AG04450 (cell line): ENCODE measurements at regions not wholly inside any gene's neighbourhood (a gene's known extent, or its start where the extent isn't known, plus 50 kb on each side); places are given as distances from the start of the nearest gene placed in this dataset.

Source experiments
- CTCF ChIA-PET: fragments of 300-600, 350-600 bp; formaldehyde crosslinking; extraction: SDS; loops from one replicate; lab custom pipeline; 2022; ENCODE audit warnings: antibody characterized with exemption, inconsistent platforms; lab: Charles Lee
- POLR2A ChIA-PET: fragments of 350-600 bp; formaldehyde crosslinking; extraction: SDS; loops from one replicate; lab custom pipeline; 2021; ENCODE audit warnings: antibody characterized with exemption, inconsistent platforms; lab: Yijun Ruan, JAX
- DNase-seq: peaks from one replicate; pipeline ENCODE4 v3.0.0-alpha.2; 2011; ENCODE audit warnings: low read depth, low spot score
- H3K27ac ChIP-seq: one replicate; pipeline ENCODE4 v1.5.1; 2012; ENCODE audit warnings: low read depth, low read length, control low read depth
- H3K27me3 ChIP-seq: one replicate; pipeline ENCODE4 v1.6.0; 2012; ENCODE audit warnings: low read length; ENCODE audit not compliant: control insufficient read depth, insufficient read depth
- H3K4me3 ChIP-seq: 2 replicates; pipeline ENCODE4 v1.5.1; 2011; ENCODE audit warnings: mild to moderate bottlenecking, low read depth, low read length, control low read depth
- H3K9me3 ChIP-seq: 2 replicates; pipeline ENCODE4 v1.5.1; 2012; ENCODE audit warnings: low read length; ENCODE audit not compliant: control insufficient read depth, insufficient read depth
- TF ChIP-seq, protein P1 (sequence below): IDR thresholded peaks from 2 replicates; pipeline ENCODE4 v1.5.1; 2011; ENCODE audit warnings: low read depth, low read length, control low read depth, inconsistent platforms

DNA sequence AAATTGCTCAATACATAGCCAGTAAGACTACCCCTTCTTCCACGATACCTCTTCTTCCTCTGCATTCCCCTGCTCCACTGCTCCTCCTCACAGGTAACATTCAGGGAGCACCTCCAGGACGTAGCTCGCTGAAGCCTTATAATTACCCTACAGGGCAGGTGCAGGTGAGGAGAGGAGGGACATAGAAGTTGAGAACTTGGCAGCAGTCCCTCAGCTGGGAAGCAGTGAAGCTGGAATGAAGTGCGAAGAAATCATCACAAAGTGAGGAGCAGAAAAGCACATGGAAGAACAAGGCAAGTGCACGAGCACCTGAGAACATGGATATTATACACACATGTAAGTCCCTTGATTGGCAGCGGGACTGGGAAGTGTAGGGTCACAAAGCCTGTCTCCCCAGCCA is 118.2 kb downstream of the HSD17B3 start:
- Histone ChIP-seq H3K4me3 (no peak overlapping the region), H3K27me3 (peaks cover 46% of the 10 kb centered on the region), H3K27ac (peak overlapping the region; percentile 21), H3K9me3 (peaks cover 3% of the 10 kb centered on the region; the same call in 1 of the 2 replicates)
- TF ChIP-seq, protein P1, sequence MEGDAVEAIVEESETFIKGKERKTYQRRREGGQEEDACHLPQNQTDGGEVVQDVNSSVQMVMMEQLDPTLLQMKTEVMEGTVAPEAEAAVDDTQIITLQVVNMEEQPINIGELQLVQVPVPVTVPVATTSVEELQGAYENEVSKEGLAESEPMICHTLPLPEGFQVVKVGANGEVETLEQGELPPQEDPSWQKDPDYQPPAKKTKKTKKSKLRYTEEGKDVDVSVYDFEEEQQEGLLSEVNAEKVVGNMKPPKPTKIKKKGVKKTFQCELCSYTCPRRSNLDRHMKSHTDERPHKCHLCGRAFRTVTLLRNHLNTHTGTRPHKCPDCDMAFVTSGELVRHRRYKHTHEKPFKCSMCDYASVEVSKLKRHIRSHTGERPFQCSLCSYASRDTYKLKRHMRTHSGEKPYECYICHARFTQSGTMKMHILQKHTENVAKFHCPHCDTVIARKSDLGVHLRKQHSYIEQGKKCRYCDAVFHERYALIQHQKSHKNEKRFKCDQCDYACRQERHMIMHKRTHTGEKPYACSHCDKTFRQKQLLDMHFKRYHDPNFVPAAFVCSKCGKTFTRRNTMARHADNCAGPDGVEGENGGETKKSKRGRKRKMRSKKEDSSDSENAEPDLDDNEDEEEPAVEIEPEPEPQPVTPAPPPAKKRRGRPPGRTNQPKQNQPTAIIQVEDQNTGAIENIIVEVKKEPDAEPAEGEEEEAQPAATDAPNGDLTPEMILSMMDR, result no peak
- CTCF ChIA-PET, result no interaction called here
- POLR2A ChIA-PET, result no interaction called here
- DNase-seq, result no peak

- Histone ChIP-seq H3K4me3 (no peak overlapping the region), H3K27me3 (peaks cover 46% of the 10 kb centered on the region), H3K27ac (no peak overlapping the region), H3K9me3 (no peaks in the 10 kb centered on the region; the same call in 1 of the 2 replicates)
- ChIA-PET POLR2A (no interaction called here), CTCF (no interaction called here)
- TF ChIP-seq, protein P1, result no peak
- DNase-seq, result no peak
Measured at GRCh38 chr9:96178153-96178552, 123.8 kb downstream of the HSD17B3 start.

GRCh38 chr9:96177719-96178028 is 124.3 kb downstream of the HSD17B3 start:
- H3K9me3 ChIP-seq, result no peaks in the 10 kb centered on the region; the same call in 1 of the 2 replicates
- H3K27ac ChIP-seq, result no peak overlapping the region
- peaks cover 47% of the 10 kb centered on the region for H3K27me3 ChIP-seq
- TF ChIP-seq, protein P1, result no peak
- H3K4me3 ChIP-seq, result no peak overlapping the region
- POLR2A ChIA-PET, result no interaction called here
- CTCF ChIA-PET, result no interaction called here
- DNase-seq, result no peak

- no peak overlapping the region for H3K27ac ChIP-seq
- CTCF ChIA-PET, result no interaction called here
- no peaks in the 10 kb centered on the region; the same call in 1 of the 2 replicates for H3K9me3 ChIP-seq
- peaks cover 49% of the 10 kb centered on the region for H3K27me3 ChIP-seq
- POLR2A ChIA-PET, result no interaction called here
- DNase-seq, result no peak
- TF ChIP-seq, protein P1, result no peak
- no peak overlapping the region for H3K4me3 ChIP-seq
Measured at GRCh38 chr9:96177005-96177718, 124.8 kb downstream of the HSD17B3 start.

- no peak overlapping the region for H3K4me3 ChIP-seq
- no peak for DNase-seq
- ChIA-PET POLR2A (no interaction called here), CTCF (no interaction called here)
- H3K9me3 ChIP-seq, result no peaks in the 10 kb centered on the region; the same call in 1 of the 2 replicates
- no peak overlapping the region for H3K27ac ChIP-seq
- TF ChIP-seq, protein P1, result no peak
- peaks cover 47% of the 10 kb centered on the region for H3K27me3 ChIP-seq
Measured at GRCh38 chr9:96175796-96176195, 126.2 kb downstream of the HSD17B3 start.
